H1 (cell line): ENCODE measurements at regions not wholly inside any gene's neighbourhood (a gene's known extent, or its start where the extent isn't known, plus 50 kb on each side); places are given as distances from the start of the nearest gene placed in this dataset.

Source experiments
- CTCF ChIA-PET: fragments of 300-600 bp; sonication (Branson Sonifier 250); formaldehyde crosslinking; loops from one replicate; lab custom pipeline; 2021; ENCODE audit not compliant: partially characterized antibody; lab: Charles Lee
- POLR2A ChIA-PET: fragments of 300-600 bp; sonication (Branson Sonifier 250); formaldehyde crosslinking; loops from one replicate; lab custom pipeline; 2021; ENCODE audit warnings: inconsistent platforms; ENCODE audit not compliant: partially characterized antibody; lab: Charles Lee
- DNase-seq, 2 experiments: peaks; one replicate each; pipeline versions ENCODE4 v3.0.0 to v3.0.0-alpha.2; 2010 to 2022; ENCODE audit warnings: low spot score in 2 of 2, low read depth in 1 of 2, mixed read lengths in 1 of 2
- FAIRE-seq: peaks from 2 replicates; lab custom pipeline; 2011; peaks lifted over from hg19 to GRCh38; lab: Jason Lieb, UNC
- H2AFZ ChIP-seq: 2 replicates; pipeline ENCODE4 v1.8.1; 2012; ENCODE audit warnings: low read length, inconsistent platforms
- H2AK5ac ChIP-seq: 2 replicates; pipeline ENCODE4 v1.6.1; 2013; ENCODE audit warnings: low read depth, low read length
- H2BK120ac ChIP-seq: replicated peaks from 2 replicates; pipeline ENCODE3; 2013; ENCODE audit warnings: low read depth, low read length, inconsistent platforms
- H2BK12ac ChIP-seq: 2 replicates; pipeline ENCODE4 v1.6.1; 2013; ENCODE audit warnings: low read depth, low read length
- H2BK15ac ChIP-seq: 2 replicates; pipeline ENCODE4 v1.6.1; 2013; ENCODE audit warnings: low read length
- H2BK20ac ChIP-seq: 2 replicates; pipeline ENCODE4 v1.6.1; 2013; ENCODE audit warnings: low read length
- H2BK5ac ChIP-seq: 2 replicates; pipeline ENCODE4 v1.6.1; 2013; ENCODE audit warnings: low read depth, low read length
- H3K14ac ChIP-seq: 2 replicates; pipeline ENCODE4 v1.6.1; 2013; ENCODE audit warnings: inconsistent platforms; ENCODE audit not compliant: insufficient read length
- H3K18ac ChIP-seq: 2 replicates; pipeline ENCODE4 v1.6.1; 2013; ENCODE audit warnings: low read length; ENCODE audit errors: extremely low read depth
- H3K23ac ChIP-seq: 2 replicates; pipeline ENCODE4 v1.6.1; 2013; ENCODE audit warnings: inconsistent platforms; ENCODE audit not compliant: insufficient read length
- H3K23me2 ChIP-seq: 2 replicates; pipeline ENCODE4 v1.6.1; 2013; ENCODE audit warnings: low read depth, low read length
- H3K27ac ChIP-seq: 2 replicates; pipeline ENCODE4 v1.6.1; 2011; ENCODE audit warnings: low read depth, low read length, inconsistent platforms
- H3K27me3 ChIP-seq, 4 experiments: replicated peaks in 1 of 4; 1 replicate in 1 of 4; 2 replicates in 3 of 4; pipeline versions ENCODE4 v1.6.1 to v1.8.1; 2011 to 2013; ENCODE audit warnings: low read length in 3 of 4, mild to moderate bottlenecking in 3 of 4, inconsistent platforms in 2 of 4, mixed read lengths in 2 of 4, moderate library complexity in 1 of 4; ENCODE audit not compliant: control insufficient read depth in 3 of 4, insufficient read depth in 3 of 4; ENCODE audit errors: extremely low read depth in 1 of 4
- H3K36me3 ChIP-seq, 4 experiments: 2 replicates each; pipeline versions ENCODE4 v1.6.1 to v1.8.1; 2011 to 2013; ENCODE audit warnings: mild to moderate bottlenecking in 4 of 4, low read length in 3 of 4, moderate library complexity in 2 of 4, control low read depth in 1 of 4, inconsistent platforms in 1 of 4; ENCODE audit not compliant: insufficient read depth in 4 of 4, control insufficient read depth in 2 of 4
- H3K4ac ChIP-seq: replicated peaks from 2 replicates; pipeline ENCODE3; 2013; ENCODE audit warnings: low read length, low read depth, mixed read lengths, inconsistent platforms; ENCODE audit not compliant: insufficient read length
- H3K4me1 ChIP-seq, 4 experiments: replicated peaks in 1 of 4; 1 replicate in 1 of 4; 2 replicates in 3 of 4; pipeline versions ENCODE4 v1.6.1 to v1.8.1; 2011 to 2013; ENCODE audit warnings: low read length in 3 of 4, inconsistent platforms in 2 of 4, mixed read lengths in 1 of 4; ENCODE audit not compliant: insufficient read depth in 4 of 4, control insufficient read depth in 3 of 4
- H3K4me2 ChIP-seq, 2 experiments: 2 replicates each; pipeline versions ENCODE4 v1.6.1 to v1.8.1; 2011 to 2013; ENCODE audit warnings: low read depth in 2 of 2, low read length in 2 of 2, control low read depth in 1 of 2, inconsistent platforms in 1 of 2, mild to moderate bottlenecking in 1 of 2; ENCODE audit not compliant: insufficient read depth in 1 of 2
- H3K4me3 ChIP-seq, 4 experiments: fragments of 200-600, 300-600 bp in 1 of 4; sonication (generic), shearing (Covaris generic), sonication (Bioruptor Twin) in 1 of 4; 2 replicates each; pipeline versions ENCODE4 v1.5.1 to v1.8.1; 2011 to 2016; ENCODE audit warnings: low read length in 4 of 4, low read depth in 3 of 4, control low read depth in 2 of 4, inconsistent platforms in 2 of 4, mild to moderate bottlenecking in 2 of 4, mixed read lengths in 1 of 4, moderate library complexity in 1 of 4; ENCODE audit not compliant: insufficient read depth in 2 of 4; ENCODE audit errors: extremely low read depth in 1 of 4
- H3K56ac ChIP-seq: replicated peaks from 2 replicates; pipeline ENCODE3; 2013; ENCODE audit warnings: low read depth, mild to moderate bottlenecking, mixed read lengths, low read length, inconsistent platforms; ENCODE audit not compliant: insufficient read length
- H3K79me1 ChIP-seq: 2 replicates; pipeline ENCODE4 v1.6.1; 2013; ENCODE audit warnings: low read depth, low read length, control low read depth
- H3K79me2 ChIP-seq, 2 experiments: 2 replicates each; pipeline versions ENCODE4 v1.6.1 to v1.8.1; 2012 to 2013; ENCODE audit warnings: low read length in 2 of 2, mild to moderate bottlenecking in 2 of 2, inconsistent platforms in 1 of 2; ENCODE audit not compliant: insufficient read depth in 2 of 2, control insufficient read depth in 1 of 2
- H3K9ac ChIP-seq, 4 experiments: replicated peaks in 1 of 4; 1 replicate in 1 of 4; 2 replicates in 3 of 4; pipeline versions ENCODE4 v1.6.1 to v1.8.1; 2011 to 2013; ENCODE audit warnings: low read depth in 3 of 4, low read length in 3 of 4, control low read depth in 2 of 4, mild to moderate bottlenecking in 2 of 4, moderate library complexity in 2 of 4, inconsistent platforms in 1 of 4; ENCODE audit errors: extremely low read depth in 1 of 4
- H3K9me3 ChIP-seq, 2 experiments: 2 replicates each; pipeline versions ENCODE4 v1.6.1 to v1.8.1; 2012 to 2013; ENCODE audit warnings: mild to moderate bottlenecking in 2 of 2, moderate library complexity in 2 of 2, control low read depth in 1 of 2, inconsistent platforms in 1 of 2, low read depth in 1 of 2, low read length in 1 of 2, mixed read lengths in 1 of 2; ENCODE audit not compliant: insufficient read depth in 2 of 2
- H4K20me1 ChIP-seq, 2 experiments: replicated peaks in 1 of 2; 2 replicates each; pipeline versions ENCODE3 to v1.8.1; 2011 to 2013; ENCODE audit warnings: inconsistent platforms in 2 of 2, low read length in 2 of 2, mild to moderate bottlenecking in 1 of 2; ENCODE audit not compliant: insufficient read depth in 2 of 2, control insufficient read depth in 1 of 2
- H4K5ac ChIP-seq: 2 replicates; pipeline ENCODE4 v1.6.1; 2013; ENCODE audit warnings: low read length, low read depth, mixed read lengths, inconsistent platforms; ENCODE audit not compliant: insufficient read length
- H4K8ac ChIP-seq: 2 replicates; pipeline ENCODE4 v1.8.0; 2013; ENCODE audit warnings: mild to moderate bottlenecking, moderate library complexity, low read length, inconsistent platforms; ENCODE audit not compliant: insufficient read depth; ENCODE audit errors: extremely low read depth
- H4K91ac ChIP-seq: replicated peaks from 2 replicates; pipeline ENCODE3; 2013; ENCODE audit warnings: low read length, mixed read lengths, inconsistent platforms; ENCODE audit not compliant: insufficient read length
- CBX8 ChIP-seq: fragments of 300-800, 300-1000 bp; sonication (generic); IDR thresholded peaks from 2 replicates; pipeline ENCODE4 v1.7.1; 2016; ENCODE audit warnings: low read depth, low read length, borderline replicate concordance
- E2F6 ChIP-seq: IDR thresholded peaks from 2 replicates; pipeline ENCODE4 v1.6.1; 2012; ENCODE audit warnings: inconsistent platforms
- KDM5A ChIP-seq: fragments of 200-600 bp; IDR thresholded peaks from 2 replicates; pipeline ENCODE4 v1.7.1; 2012; ENCODE audit warnings: mild to moderate bottlenecking, low read length, inconsistent platforms, mixed read lengths
- SAP30 ChIP-seq: fragments of 300-600 bp; sonication (generic); IDR thresholded peaks from 2 replicates; pipeline ENCODE4 v1.7.1; 2012; ENCODE audit warnings: low read length, moderate library complexity, mild to moderate bottlenecking, inconsistent platforms; ENCODE audit not compliant: insufficient read depth, insufficient replicate concordance
- TAF1 ChIP-seq: IDR thresholded peaks from 2 replicates; pipeline ENCODE4 v1.6.1; 2011; ENCODE audit warnings: mild to moderate bottlenecking, low read depth, low read length
- WGBS, 2 experiments: shearing (Covaris generic) in 1 of 2; methylation state at CpG; one replicate each; pipeline versions ENCODE4 v1.1.6 to v1.1.7; 2013 to 2015; ENCODE audit warnings: low lambda C conversion rate in 2 of 2, mixed read lengths in 2 of 2, inconsistent platforms in 1 of 2, low coverage in 1 of 2, missing lambda C conversion rate in 1 of 2; ENCODE audit not compliant: insufficient replicate concordance in 2 of 2, insufficient coverage in 1 of 2, insufficient read length in 1 of 2; ENCODE audit errors: extremely low coverage in 1 of 2, missing lambda C conversion rate in 1 of 2; 5-methylcytosine and 5-hydroxymethylcytosine counted together

- Histone ChIP-seq H2BK12ac (no peak overlapping the region), H3K4me1 (no peaks in the 10 kb centered on the region), H4K91ac (no peak overlapping the region), H2BK120ac (no peak overlapping the region), H3K79me2 (no peaks in the 10 kb centered on the region), H4K20me1 (no peaks in the 10 kb centered on the region), H3K4ac (no peak overlapping the region), H3K23me2 (no peaks in the 10 kb centered on the region), H3K9ac (no peak overlapping the region), H2BK5ac (no peak overlapping the region), H3K27ac (no peak overlapping the region), H3K14ac (no peak overlapping the region), H3K4me2 (no peak overlapping the region), H4K5ac (no peak overlapping the region), H2BK15ac (no peak overlapping the region), H4K8ac (no peak overlapping the region), H2AK5ac (no peak overlapping the region), H3K56ac (no peak overlapping the region), H3K4me3 (no peak overlapping the region), H2AFZ (no peak overlapping the region), H3K23ac (no peak overlapping the region), H3K79me1 (no peaks in the 10 kb centered on the region), H3K36me3 (no peaks in the 10 kb centered on the region), H2BK20ac (no peak overlapping the region), H3K9me3 (peaks cover 30 to 34% of the 10 kb centered on the region in 2 experiments), H3K18ac (no peak overlapping the region), H3K27me3 (no peaks in the 10 kb centered on the region)
- no peak for FAIRE-seq
- POLR2A ChIA-PET: no interaction called here
- 96% methylated on average over 2 of the region's 2 CpGs; no CpG with 5 or more reads in 1 of the 2 experiments for WGBS, 2 experiments
- TF ChIP-seq SAP30 (no peak), CBX8 (no peak), TAF1 (no peak), KDM5A (no peak), E2F6 (no peak)
- CTCF ChIA-PET: no interaction called here
- DNase-seq: no peak
Observed at GRCh38 chr7:153396475-153396874, 636.9 kb downstream of the ACTR3B start.
